ENCODE measurements at regions not wholly inside any gene's neighbourhood (a gene's known extent, or its start where the extent isn't known, plus 50 kb on each side); places are given as distances from the start of the nearest gene placed in this dataset.

DNA sequence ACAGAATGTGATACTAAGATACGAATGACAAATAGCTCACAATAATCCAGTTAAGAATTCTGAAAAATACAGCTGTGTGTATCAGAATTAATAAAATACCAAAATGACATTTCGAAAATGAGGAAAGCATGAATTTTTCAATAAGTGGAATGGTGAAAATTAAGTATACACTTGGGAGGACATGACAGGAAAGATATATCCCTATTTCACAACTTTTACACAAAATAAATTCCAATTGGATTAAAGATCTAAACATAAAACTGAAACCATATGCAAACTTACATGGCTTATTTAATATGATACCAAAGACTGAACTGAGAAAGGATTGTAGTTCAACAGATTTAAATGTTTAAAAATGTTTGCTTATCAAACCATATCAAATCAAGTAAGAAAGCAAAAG lies 510.4 kb upstream of the ADAMTS5 start:
- Histone ChIP-seq H3K4me2 (ENCODE audit: low read depth, low read length, poor library complexity, severe bottlenecking) (no peak overlapping the region), H3K27ac (ENCODE audit: low read depth, low read length) (no peak overlapping the region), H3K9ac (ENCODE audit: low read length) (no peak overlapping the region), H3F3A (ENCODE audit: insufficient read depth) (no peaks in the 10 kb centered on the region), H3K27me3 (ENCODE audit: low read length) (no peaks in the 10 kb centered on the region), H3K36me3 (ENCODE audit: low read length) (no peaks in the 10 kb centered on the region), H4K20me1 (ENCODE audit: low read depth, low read length) (no peaks in the 10 kb centered on the region), H2AFZ (ENCODE audit: low read depth, low read length, severe bottlenecking) (no peak overlapping the region), H3K4me3 (ENCODE audit: insufficient read depth, low read length, poor library complexity, severe bottlenecking) (no peak overlapping the region), H3K9me2 (replicated peaks; ENCODE audit: insufficient read depth, low read length) (no peaks in the 10 kb centered on the region), H3K79me2 (ENCODE audit: insufficient read depth, low read length) (no peaks in the 10 kb centered on the region), H3K9me3 (ENCODE audit: insufficient read depth, low read length) (no peaks in the 10 kb centered on the region; the same call in 1 of the 2 replicates)
- TF ChIP-seq, protein P1, sequence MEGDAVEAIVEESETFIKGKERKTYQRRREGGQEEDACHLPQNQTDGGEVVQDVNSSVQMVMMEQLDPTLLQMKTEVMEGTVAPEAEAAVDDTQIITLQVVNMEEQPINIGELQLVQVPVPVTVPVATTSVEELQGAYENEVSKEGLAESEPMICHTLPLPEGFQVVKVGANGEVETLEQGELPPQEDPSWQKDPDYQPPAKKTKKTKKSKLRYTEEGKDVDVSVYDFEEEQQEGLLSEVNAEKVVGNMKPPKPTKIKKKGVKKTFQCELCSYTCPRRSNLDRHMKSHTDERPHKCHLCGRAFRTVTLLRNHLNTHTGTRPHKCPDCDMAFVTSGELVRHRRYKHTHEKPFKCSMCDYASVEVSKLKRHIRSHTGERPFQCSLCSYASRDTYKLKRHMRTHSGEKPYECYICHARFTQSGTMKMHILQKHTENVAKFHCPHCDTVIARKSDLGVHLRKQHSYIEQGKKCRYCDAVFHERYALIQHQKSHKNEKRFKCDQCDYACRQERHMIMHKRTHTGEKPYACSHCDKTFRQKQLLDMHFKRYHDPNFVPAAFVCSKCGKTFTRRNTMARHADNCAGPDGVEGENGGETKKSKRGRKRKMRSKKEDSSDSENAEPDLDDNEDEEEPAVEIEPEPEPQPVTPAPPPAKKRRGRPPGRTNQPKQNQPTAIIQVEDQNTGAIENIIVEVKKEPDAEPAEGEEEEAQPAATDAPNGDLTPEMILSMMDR (IDR thresholded peaks at IDR 0.05; ENCODE audit: insufficient read depth, low read length, poor library complexity, severe bottlenecking): no peak
- no peak for TF ChIP-seq EZH2phosphoT487 (conservative IDR thresholded peaks at IDR 0.05; ENCODE audit: low read length)

DNA sequence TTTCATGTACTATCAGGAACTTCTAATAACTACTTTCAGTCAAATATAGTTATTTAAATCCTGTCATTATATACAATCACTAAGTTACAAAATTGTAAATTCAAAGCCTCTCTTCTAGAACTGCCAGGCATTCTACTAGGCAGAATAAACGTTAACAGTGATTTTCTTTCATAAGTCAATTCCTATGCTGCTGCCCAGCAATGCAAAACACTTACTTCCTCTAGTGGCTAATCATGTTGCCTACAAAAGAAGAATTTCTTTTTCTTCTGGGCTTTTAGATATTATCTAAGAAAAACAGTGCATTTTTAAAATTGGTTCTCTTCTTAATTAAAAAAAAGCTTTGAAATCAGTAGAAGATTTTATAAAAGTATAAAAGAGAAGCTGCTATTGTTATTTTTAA lies 509.8 kb upstream of the ADAMTS5 start:
- Histone ChIP-seq H3K79me2 (ENCODE audit: insufficient read depth, low read length) (no peaks in the 10 kb centered on the region), H3K4me2 (ENCODE audit: low read depth, low read length, poor library complexity, severe bottlenecking) (no peak overlapping the region), H3K27me3 (ENCODE audit: low read length) (no peaks in the 10 kb centered on the region), H3K36me3 (ENCODE audit: low read length) (no peaks in the 10 kb centered on the region), H3K9me2 (replicated peaks; ENCODE audit: insufficient read depth, low read length) (no peaks in the 10 kb centered on the region), H3K4me3 (ENCODE audit: insufficient read depth, low read length, poor library complexity, severe bottlenecking) (no peak overlapping the region), H3K27ac (ENCODE audit: low read depth, low read length) (no peak overlapping the region), H3K9ac (ENCODE audit: low read length) (no peak overlapping the region), H4K20me1 (ENCODE audit: low read depth, low read length) (no peaks in the 10 kb centered on the region), H3K9me3 (ENCODE audit: insufficient read depth, low read length) (no peaks in the 10 kb centered on the region), H2AFZ (ENCODE audit: low read depth, low read length, severe bottlenecking) (no peak overlapping the region), H3F3A (ENCODE audit: insufficient read depth) (no peaks in the 10 kb centered on the region)
- no peak for TF ChIP-seq EZH2phosphoT487 (conservative IDR thresholded peaks at IDR 0.05; ENCODE audit: low read length)
- TF ChIP-seq, protein P1 (IDR thresholded peaks at IDR 0.05; ENCODE audit: insufficient read depth, low read length, poor library complexity, severe bottlenecking): no peak

DNA sequence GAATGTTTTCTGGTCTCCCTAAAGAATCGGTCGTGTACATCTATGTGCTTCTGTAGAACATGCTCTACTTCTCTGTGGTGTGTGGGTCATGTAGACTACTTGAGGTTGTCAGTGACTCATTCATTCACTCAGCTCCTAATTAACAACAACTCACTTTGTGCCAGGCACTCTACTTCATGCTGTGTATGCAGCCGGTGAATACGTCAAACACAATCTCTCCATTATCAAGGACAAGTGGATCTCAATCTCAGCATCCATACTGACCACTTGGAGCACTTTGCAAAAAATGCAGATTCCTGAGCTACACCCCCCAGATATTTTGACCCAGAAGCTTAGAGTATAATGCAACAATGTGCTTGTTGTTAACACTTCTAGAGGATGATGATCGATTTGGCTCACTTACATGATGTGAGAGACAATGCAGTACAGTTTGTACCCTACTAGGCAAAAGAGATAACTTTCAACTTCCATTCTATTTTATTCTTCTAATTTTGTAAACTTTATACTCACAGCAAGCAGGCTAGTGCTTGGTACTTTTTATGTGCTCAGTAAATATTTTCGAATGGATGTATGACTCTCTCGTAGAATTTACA lies 508.6 kb upstream of the ADAMTS5 start:
- Histone ChIP-seq H3K9me3 (ENCODE audit: insufficient read depth, low read length) (no peaks in the 10 kb centered on the region), H4K20me1 (ENCODE audit: low read depth, low read length) (no peaks in the 10 kb centered on the region), H3K36me3 (ENCODE audit: low read length) (no peaks in the 10 kb centered on the region), H3K4me2 (ENCODE audit: low read depth, low read length, poor library complexity, severe bottlenecking) (no peak overlapping the region), H3K27ac (ENCODE audit: low read depth, low read length) (no peak overlapping the region), H2AFZ (ENCODE audit: low read depth, low read length, severe bottlenecking) (no peak overlapping the region), H3K4me3 (ENCODE audit: insufficient read depth, low read length, poor library complexity, severe bottlenecking) (no peak overlapping the region), H3K27me3 (ENCODE audit: low read length) (no peaks in the 10 kb centered on the region), H3K9ac (ENCODE audit: low read length) (no peak overlapping the region), H3F3A (ENCODE audit: insufficient read depth) (no peaks in the 10 kb centered on the region), H3K79me2 (ENCODE audit: insufficient read depth, low read length) (no peaks in the 10 kb centered on the region), H3K9me2 (replicated peaks; ENCODE audit: insufficient read depth, low read length) (no peaks in the 10 kb centered on the region)
- TF ChIP-seq EZH2phosphoT487 (conservative IDR thresholded peaks at IDR 0.05; ENCODE audit: low read length): no peak
- TF ChIP-seq, protein P1 (IDR thresholded peaks at IDR 0.05; ENCODE audit: insufficient read depth, low read length, poor library complexity, severe bottlenecking): no peak
